ENCODE measurements at regions not wholly inside any gene's neighbourhood (a gene's known extent, or its start where the extent isn't known, plus 50 kb on each side); places are given as distances from the start of the nearest gene placed in this dataset.

GRCh38 chr21:38614558-38614957 lies 116.3 kb upstream of the ERG start:
- Histone ChIP-seq H3K36me3 (ENCODE audit: control insufficient read depth in 2 of 2, insufficient read depth in 2 of 2, low read length in 1 of 2) (no peaks in the 10 kb centered on the region), H3K4me1 (ENCODE audit: control insufficient read depth, insufficient read depth, low read length) (no peaks in the 10 kb centered on the region), H3K9me3 (replicated peaks; ENCODE audit: control insufficient read depth, insufficient read depth, low read length) (no peaks in the 10 kb centered on the region), H3K4me3 (no peak overlapping the region), H3K4me2 (ENCODE audit: control insufficient read depth, insufficient read depth) (no peak overlapping the region), H3K27me3 (replicated peaks in 1 of 2; ENCODE audit: control insufficient read depth in 2 of 2, insufficient read depth in 2 of 2, low read length in 1 of 2) (no peaks in the 10 kb centered on the region; a peak in 2 of 4 replicates), H3K9ac (ENCODE audit: control insufficient read depth, insufficient read depth, low read length) (no peak overlapping the region), H2AFZ (ENCODE audit: control insufficient read depth, low read depth, low read length) (no peak overlapping the region), H3K79me2 (ENCODE audit: control insufficient read depth, insufficient read depth, low read length) (no peaks in the 10 kb centered on the region), H3K27ac (ENCODE audit: control insufficient read depth, insufficient read depth) (no peak overlapping the region), H4K20me1 (ENCODE audit: control insufficient read depth, insufficient read depth) (no peaks in the 10 kb centered on the region)
- POLR2A ChIA-PET: no interaction called here
- DNase-seq (ENCODE audit: low read depth, low spot score) (no peak), ATAC-seq (no peak), FAIRE-seq (no peak)
- TF ChIP-seq MYC (IDR thresholded peaks at IDR 0.05; ENCODE audit: insufficient read depth, insufficient read length, insufficient replicate concordance, low read length, severe bottlenecking): no peak
- TF ChIP-seq IRF3 (IDR thresholded peaks at IDR 0.05): no peak
- TF ChIP-seq RB1 (IDR thresholded peaks at IDR 0.05; ENCODE audit: borderline replicate concordance): no peak
- TF ChIP-seq NFXL1 (IDR thresholded peaks at IDR 0.05; ENCODE audit: borderline replicate concordance): no peak
- TF ChIP-seq MAX (IDR thresholded peaks at IDR 0.05; ENCODE audit: low read depth, low read length): no peak
- no peak for TF ChIP-seq ZNF622 (IDR thresholded peaks at IDR 0.05)
- TF ChIP-seq RUNX3 (IDR thresholded peaks at IDR 0.05; ENCODE audit: low read length): no peak
- no peak for TF ChIP-seq BRCA1 (IDR thresholded peaks at IDR 0.05; ENCODE audit: low read depth, low read length)
- no peak for TF ChIP-seq SKIL (IDR thresholded peaks at IDR 0.05; ENCODE audit: low read depth, poor library complexity, severe bottlenecking)
- TF ChIP-seq SREBF2 (IDR thresholded peaks at IDR 0.05; ENCODE audit: low read length): no peak
- TF ChIP-seq RBBP5 (conservative IDR thresholded peaks at IDR 0.05): no peak
- TF ChIP-seq NBN (IDR thresholded peaks at IDR 0.05): no peak
- no peak for TF ChIP-seq E2F8 (IDR thresholded peaks at IDR 0.05; ENCODE audit: low read depth, partially characterized antibody)
- no peak for TF ChIP-seq ZSCAN29 (IDR thresholded peaks at IDR 0.05)
- TF ChIP-seq YBX1 (IDR thresholded peaks at IDR 0.05): no peak
- TF ChIP-seq MLLT1 (IDR thresholded peaks at IDR 0.05): no peak
- no peak for TF ChIP-seq WRNIP1 (IDR thresholded peaks at IDR 0.05; ENCODE audit: borderline replicate concordance, low read depth, low read length)
- TF ChIP-seq KDM1A (IDR thresholded peaks at IDR 0.05; ENCODE audit: borderline replicate concordance): no peak
- TF ChIP-seq RFX5 (IDR thresholded peaks at IDR 0.05; ENCODE audit: low read depth, low read length): no peak
- intact Hi-C loops (cut with micrococcal nuclease; ENCODE audit: unreplicated experiment) (no loop called here), in situ Hi-C loops (cut with MboI) (no loop called here)
- RAD21 ChIA-PET (ENCODE audit: unreplicated experiment): no interaction called here
- BruUV-seq (replicated peaks): no TSS peak
- SMC1A ChIA-PET (ENCODE audit: uncharacterized antibody, unreplicated experiment): no interaction called here
- CTCF ChIA-PET: no interaction called here
- 23% methylated on average over 5 of the region's 5 CpGs for WGBS (ENCODE audit: insufficient coverage, insufficient replicate concordance, low lambda C conversion rate, missing lambda C conversion rate)
